ENCODE measurements at regions not wholly inside any gene's neighbourhood (a gene's known extent, or its start where the extent isn't known, plus 50 kb on each side); places are given as distances from the start of the nearest gene placed in this dataset.

DNA sequence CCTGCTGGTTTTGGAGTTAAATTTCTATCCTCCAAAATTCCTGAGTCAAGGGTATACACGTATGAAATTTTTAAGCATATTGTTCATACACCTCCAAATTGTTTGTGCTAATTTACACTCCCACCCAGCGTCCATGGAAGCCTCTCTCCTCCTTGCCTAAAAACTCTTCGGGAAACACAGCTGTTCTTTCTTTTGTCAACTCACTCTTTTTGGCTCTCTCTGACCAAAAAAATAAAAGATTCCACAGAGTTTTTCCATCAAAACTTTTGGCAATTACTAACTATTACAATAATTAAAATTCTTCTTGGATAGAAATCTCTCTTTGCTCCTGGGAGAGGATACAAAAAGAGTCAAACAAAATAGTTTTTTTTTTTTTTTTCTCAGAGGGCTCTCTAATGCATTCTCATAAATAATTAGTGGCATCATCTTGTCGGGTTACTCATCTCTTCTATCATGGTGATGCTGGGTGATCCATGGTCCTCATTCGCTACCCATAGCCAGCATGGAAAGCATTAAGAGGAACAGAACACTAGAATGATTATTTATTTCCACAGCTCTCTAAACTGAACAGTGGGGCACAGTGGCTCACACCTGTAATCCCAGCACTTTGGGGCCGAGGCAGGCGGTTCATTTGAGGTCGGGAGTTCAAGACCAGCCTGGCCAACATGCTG lies 310.7 kb downstream of the SFMBT2 start:
- no peak overlapping the region for H3K27ac ChIP-seq
- DNase-seq (no peak), ATAC-seq (no peak)
- TF ChIP-seq, protein P1, sequence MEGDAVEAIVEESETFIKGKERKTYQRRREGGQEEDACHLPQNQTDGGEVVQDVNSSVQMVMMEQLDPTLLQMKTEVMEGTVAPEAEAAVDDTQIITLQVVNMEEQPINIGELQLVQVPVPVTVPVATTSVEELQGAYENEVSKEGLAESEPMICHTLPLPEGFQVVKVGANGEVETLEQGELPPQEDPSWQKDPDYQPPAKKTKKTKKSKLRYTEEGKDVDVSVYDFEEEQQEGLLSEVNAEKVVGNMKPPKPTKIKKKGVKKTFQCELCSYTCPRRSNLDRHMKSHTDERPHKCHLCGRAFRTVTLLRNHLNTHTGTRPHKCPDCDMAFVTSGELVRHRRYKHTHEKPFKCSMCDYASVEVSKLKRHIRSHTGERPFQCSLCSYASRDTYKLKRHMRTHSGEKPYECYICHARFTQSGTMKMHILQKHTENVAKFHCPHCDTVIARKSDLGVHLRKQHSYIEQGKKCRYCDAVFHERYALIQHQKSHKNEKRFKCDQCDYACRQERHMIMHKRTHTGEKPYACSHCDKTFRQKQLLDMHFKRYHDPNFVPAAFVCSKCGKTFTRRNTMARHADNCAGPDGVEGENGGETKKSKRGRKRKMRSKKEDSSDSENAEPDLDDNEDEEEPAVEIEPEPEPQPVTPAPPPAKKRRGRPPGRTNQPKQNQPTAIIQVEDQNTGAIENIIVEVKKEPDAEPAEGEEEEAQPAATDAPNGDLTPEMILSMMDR (IDR thresholded peaks at IDR 0.05) = no peak
- H3K4me3 ChIP-seq = no peak overlapping the region
- peaks cover 4% of the 10 kb centered on the region for H3K4me1 ChIP-seq
- H3K9me3 ChIP-seq = no peaks in the 10 kb centered on the region
- intact Hi-C loops (cut with DNase I) = no loop called here
- H3K36me3 ChIP-seq = no peaks in the 10 kb centered on the region
- no peaks in the 10 kb centered on the region for H3K27me3 ChIP-seq

DNA sequence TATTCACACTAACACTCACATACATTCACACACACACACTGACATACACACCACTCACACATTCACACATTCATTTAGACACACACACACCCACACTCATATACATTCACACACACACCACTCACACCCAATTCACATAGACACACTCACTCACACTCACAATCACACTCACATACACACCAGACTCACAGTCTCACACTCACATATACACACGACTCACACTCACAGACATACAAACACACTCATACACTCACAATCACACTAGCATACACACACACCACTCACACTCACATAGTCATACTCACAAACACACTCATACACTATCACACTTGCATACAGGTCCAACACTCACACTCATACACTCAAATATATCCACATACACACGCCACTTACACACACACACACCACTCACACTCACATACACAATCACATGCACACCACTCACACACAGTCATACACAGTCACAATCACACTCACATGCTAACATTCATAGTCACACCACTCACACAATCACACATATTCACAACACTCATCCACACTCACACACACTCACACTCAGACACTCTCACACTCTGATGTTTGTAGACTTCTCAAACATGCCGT lies 312.6 kb downstream of the SFMBT2 start:
- Histone ChIP-seq H3K4me3 (no peak overlapping the region), H3K4me1 (peaks cover 4% of the 10 kb centered on the region), H3K27ac (no peak overlapping the region), H3K36me3 (no peaks in the 10 kb centered on the region), H3K27me3 (no peaks in the 10 kb centered on the region), H3K9me3 (no peaks in the 10 kb centered on the region)
- TF ChIP-seq, protein P1 (IDR thresholded peaks at IDR 0.05) = no peak
- intact Hi-C loops (cut with DNase I) = no loop called here
- ATAC-seq (no peak), DNase-seq (no peak)

DNA sequence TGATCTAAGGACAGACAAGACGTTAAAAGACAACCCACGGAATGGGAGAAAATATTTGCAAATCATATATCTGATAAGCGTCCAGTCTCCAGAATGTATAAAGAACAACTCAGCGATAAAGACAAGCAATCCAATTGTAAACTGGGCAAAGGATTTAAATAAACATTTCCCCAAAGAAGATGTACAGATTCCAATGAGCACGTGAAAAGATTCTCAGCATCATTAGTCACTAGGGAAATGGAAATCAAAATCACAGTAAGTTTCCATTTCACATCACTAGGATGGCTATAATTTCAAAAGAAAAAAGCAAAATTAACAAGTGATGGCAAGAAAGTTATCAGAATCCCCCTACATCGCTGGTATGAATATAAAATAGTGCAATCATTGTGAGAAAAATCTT lies 316.1 kb downstream of the SFMBT2 start:
- H3K9me3 ChIP-seq = no peaks in the 10 kb centered on the region
- ATAC-seq = no peak
- no peaks in the 10 kb centered on the region for H3K4me1 ChIP-seq
- no peak overlapping the region for H3K27ac ChIP-seq
- TF ChIP-seq, protein P1 (IDR thresholded peaks at IDR 0.05) = no peak
- H3K27me3 ChIP-seq = no peaks in the 10 kb centered on the region
- no peaks in the 10 kb centered on the region for H3K36me3 ChIP-seq
- DNase-seq = no peak
- intact Hi-C loops (cut with DNase I) = no loop called here
- no peak overlapping the region for H3K4me3 ChIP-seq

DNA sequence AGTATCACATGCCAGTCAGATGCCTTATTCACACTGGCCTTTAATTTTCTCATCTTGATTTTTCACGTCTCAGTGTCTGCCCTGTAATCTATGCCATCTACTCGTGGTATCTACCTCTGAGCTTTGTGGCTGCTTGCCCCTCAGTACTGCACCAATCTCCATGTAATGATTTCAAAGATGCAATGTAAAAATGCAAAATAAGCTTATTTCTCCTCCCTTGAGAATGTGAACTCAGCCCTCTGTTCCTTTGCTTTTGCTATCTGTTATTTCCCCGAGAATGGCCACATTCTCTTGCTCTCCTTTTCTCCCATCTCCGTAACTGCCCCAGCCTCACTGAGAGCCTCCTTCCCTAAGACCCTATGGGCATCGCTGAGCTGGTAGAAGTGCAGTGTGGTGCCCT lies 317.5 kb downstream of the SFMBT2 start:
- H3K9me3 ChIP-seq = no peaks in the 10 kb centered on the region
- intact Hi-C loops (cut with DNase I) = no loop called here
- H3K4me1 ChIP-seq = no peaks in the 10 kb centered on the region
- no peak overlapping the region for H3K27ac ChIP-seq
- TF ChIP-seq, protein P1 (IDR thresholded peaks at IDR 0.05) = no peak
- no peak overlapping the region for H3K4me3 ChIP-seq
- H3K27me3 ChIP-seq = no peaks in the 10 kb centered on the region
- DNase-seq (no peak), ATAC-seq (no peak)
- H3K36me3 ChIP-seq = no peaks in the 10 kb centered on the region

DNA sequence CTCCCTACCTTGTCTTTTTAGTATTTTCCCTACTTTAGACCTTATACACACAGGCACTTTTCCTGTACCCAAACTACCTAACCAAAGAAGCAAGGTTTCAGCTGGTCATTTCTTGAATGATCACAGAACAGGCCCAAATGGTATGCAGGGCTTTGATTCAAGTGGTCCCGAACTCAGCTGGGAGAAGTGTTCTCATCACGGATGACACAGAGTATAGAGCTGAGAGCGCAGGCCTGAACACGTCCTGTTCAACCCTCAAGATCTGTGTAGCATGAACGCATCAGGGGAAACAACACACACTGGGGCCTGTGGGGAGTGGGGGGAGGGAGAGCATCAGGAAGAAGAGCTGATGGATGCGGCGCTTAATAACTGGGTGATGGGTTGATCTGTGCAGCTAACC lies 318.2 kb downstream of the SFMBT2 start:
- Histone ChIP-seq H3K4me3 (no peak overlapping the region), H3K27ac (no peak overlapping the region), H3K4me1 (no peaks in the 10 kb centered on the region), H3K27me3 (no peaks in the 10 kb centered on the region), H3K36me3 (no peaks in the 10 kb centered on the region), H3K9me3 (no peaks in the 10 kb centered on the region)
- ATAC-seq (no peak), DNase-seq (no peak)
- TF ChIP-seq, protein P1 (IDR thresholded peaks at IDR 0.05) = no peak
- intact Hi-C loops (cut with DNase I) = no loop called here
